NCI-H2171 treated with DMSO at 0.1 percent for 48 hours (cell line): ENCODE measurements at regions not wholly inside any gene's neighbourhood (a gene's known extent, or its start where the extent isn't known, plus 50 kb on each side); places are given as distances from the start of the nearest gene placed in this dataset.
"Not testable (repeated sequence)": the region's sequence is repeated elsewhere in the genome, so short reads cannot be mapped to it uniquely, and the experiment has no call there.

Source experiments
- DNase-seq: peaks from one replicate; lab custom pipeline; 2025; lab: John Stamatoyannopoulos, UW

DNA sequence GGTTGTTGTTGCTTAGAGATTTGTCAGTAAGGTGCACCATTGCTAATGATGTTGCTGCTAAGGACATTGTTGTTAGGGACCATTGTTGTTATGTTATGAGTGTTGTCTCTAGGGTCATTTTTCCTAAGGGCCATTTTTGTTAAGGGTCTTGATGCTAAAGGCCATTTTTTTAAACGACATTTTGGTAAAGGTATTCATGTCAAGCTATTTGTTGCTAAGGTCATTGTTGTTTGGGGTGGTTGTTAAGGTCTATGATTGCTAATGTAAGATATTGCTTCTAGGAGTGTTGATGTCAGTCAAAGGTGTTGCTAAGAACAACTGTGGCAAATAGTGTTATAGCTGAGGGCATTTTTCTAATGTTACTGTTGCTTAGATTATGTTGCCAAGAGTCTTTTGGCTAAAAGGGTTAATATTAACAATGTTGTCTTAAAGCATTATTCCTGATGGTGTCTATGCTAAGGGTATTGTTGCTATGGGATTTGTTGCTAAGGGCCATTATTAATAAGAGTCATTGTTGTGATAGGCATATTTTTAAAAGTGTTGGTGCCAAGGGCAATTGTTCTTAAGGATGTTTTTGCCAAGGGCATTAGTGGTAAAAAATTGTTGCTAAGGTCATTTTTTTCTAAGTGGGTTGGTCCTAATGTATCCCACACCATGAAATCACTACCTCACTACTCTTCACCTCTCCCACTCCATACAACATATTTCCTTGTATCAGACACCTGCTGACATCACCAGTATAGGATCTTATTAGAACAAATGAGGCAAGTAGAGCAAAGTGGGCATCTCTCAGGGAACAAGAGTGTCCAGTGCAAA is 56.2 kb downstream of the SPATA31A6 start:
- DNase-seq, result not testable (repeated sequence)

DNA sequence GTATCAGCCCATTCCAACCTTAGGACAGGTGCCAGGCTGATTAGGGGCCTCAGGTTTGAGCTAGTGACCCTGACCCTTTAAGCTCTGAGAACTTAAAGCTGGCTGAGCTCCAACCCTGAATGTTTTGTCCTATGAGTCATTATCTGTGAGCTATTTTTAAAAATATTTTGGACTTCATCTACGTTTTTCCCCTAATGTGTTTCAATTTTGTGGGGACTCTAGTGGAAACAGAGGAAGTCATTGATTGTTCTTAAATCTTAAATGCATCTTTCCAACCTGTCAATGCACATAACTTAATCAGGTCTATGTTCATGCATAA is 56.8 kb downstream of the SPATA31A6 start:
- not testable (repeated sequence) for DNase-seq

DNA sequence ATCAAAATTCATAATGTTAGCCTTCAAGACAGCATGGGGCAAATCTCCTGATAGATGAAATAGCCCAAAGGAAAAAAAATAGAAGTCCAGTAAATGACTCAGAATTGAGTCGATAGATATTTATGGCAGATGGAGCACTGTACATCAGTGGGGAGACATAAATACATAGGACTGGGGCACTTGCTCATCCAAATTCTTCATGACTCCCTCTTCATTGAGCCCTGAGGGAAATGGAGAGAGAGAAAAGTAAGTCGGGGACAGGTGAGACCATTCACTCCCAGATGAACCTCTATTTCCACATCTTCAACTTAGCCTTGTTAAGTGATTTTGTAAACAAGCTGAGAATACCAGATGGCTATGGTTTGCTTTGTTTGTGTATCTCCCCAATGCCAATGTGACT is 59.8 kb downstream of the SPATA31A6 start:
- peak; percentile 66 for DNase-seq

DNA sequence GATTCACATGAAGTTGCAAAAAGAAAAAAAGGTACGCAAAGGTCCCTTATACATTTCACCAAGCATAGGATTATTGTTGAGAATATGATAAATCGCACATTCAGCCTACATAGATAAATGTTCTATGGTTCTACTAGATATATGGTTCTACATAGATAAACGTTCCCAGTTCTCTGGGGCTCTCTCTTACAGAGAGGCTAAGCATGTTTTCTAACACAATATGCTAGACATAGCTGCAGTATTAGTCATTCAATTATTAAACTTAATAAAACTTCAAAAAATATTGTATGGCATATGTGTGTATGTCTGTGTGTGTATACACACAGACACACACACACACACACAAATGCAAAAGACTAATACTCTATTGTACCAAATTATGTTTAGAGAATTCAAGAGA is 60.4 kb downstream of the SPATA31A6 start:
- DNase-seq, result not testable (repeated sequence)

DNA sequence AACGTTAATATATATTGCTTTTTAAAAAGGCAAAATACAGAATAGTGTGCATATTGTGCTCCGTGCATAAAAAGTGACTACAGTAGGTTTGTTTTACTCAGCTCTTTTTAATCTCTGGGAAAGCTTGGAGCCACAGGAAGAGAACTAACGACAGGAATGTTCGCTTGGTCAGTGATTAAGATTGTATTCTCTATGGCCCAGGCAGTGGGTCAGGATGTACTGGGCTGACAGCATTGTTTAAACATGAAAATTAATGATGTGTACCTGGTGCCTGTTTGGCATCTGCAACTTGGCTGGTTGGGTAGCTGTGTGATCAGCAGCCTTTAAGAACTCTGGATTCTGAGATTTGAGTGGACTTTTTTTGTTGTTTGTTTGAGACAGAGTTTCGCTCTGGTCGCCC is 85.3 kb downstream of the SPATA31A6 start:
- DNase-seq, result not testable (repeated sequence)

DNA sequence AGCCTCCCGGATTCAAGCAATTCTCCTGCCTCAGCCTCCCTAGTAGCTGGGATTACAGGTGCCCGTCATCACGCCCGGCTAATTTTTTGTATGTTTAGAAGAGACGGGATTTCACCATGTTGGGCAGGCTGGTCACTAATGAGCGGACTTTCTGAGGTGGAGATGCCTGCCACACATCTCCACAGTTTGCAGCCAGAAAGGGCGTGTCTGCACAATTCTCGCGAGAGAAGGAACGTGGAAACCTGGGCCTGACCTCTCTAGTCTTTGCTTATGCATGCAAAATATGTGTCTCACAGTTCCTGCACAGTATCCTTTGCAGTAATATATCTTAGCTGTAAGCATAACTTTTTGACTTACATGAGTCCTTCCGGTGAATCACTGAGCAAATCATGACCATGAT is 85.7 kb downstream of the SPATA31A6 start:
- not testable (repeated sequence) for DNase-seq

DNA sequence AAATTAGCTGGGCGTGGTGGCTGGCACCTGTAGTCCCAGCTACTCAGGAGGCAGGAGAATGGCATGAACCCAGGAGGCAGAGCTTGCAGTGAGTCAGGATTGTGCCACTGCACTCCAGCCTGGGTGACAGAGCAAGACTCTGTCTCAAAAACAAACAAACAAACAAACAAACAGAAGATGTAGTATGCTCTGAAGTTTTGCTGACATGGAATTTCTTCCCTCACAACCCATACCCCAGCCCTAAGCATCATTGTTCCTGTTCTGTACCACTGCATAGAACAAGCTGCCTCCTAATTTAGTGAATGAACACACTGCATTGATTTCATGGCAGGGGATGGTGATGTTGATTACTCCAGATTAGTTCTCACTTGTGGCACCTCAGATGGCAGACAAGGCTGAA is 89.7 kb downstream of the SPATA31A6 start:
- not testable (repeated sequence) for DNase-seq

DNA sequence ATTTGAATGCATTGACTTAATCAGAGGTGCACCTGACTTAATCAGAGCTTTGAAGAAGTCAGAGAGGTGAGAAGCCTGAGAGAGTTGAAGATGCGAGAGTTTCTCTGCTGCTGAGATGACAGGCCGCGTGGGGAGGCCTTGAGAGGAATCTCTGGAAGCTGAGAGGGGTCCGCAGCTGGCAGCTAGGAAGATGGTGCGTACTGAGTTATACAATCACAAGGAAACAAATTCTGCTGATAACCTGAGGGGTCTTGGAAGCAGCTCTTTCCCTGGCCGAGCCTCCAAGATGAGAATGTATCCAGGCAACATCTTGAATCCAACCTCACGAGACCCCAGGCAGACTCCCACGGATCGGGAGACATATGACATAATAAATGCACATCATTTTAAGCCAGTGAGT is 91.7 kb downstream of the SPATA31A6 start:
- DNase-seq, result no peak

DNA sequence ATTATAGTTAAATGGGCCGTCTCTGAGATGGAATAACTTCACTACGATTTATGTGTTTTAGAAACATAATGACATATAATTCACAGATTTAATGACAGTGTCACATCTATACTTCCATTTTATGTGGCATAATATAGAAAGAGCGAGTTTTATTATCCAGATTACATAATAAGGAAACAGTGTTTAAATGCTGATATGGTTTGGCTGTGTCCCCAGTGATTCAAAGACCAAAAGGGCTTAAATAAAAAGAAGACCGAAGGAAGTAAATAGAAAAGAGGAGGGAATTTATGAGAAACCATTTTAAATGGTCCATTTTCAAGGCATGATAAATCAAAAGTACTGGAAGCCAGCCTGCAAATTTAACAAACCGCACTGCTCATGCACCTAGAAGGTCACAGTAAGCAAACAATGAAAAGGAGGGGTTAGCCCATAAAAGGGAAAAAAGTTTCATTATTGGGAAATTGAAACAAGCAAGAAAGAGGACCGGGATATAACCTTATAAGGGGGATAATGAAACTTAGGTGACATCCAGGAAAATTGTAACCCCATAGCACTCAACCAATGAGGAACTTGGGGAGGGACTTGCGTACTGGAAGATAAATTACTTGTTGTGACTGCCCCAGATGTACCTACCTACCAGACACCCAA is 99.2 kb downstream of the SPATA31A6 start:
- DNase-seq, result not testable (repeated sequence)

DNA sequence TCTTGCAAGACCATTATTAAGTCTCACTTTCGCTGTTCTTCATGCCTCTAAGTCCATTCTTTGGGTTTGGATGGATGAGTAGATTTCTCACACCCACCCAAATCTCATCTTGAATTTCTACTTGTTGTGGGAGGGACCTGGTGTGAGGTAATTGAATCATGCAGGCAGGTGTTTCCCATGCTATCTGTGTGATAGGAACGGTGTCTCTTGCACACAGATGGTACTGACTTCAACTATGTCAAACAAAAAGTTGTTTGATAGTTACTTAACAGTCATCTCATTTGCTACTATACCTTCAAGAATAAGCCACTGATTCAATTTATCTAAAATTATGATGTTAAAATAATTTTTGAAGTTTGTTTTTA is 99.7 kb downstream of the SPATA31A6 start:
- not testable (repeated sequence) for DNase-seq

DNA sequence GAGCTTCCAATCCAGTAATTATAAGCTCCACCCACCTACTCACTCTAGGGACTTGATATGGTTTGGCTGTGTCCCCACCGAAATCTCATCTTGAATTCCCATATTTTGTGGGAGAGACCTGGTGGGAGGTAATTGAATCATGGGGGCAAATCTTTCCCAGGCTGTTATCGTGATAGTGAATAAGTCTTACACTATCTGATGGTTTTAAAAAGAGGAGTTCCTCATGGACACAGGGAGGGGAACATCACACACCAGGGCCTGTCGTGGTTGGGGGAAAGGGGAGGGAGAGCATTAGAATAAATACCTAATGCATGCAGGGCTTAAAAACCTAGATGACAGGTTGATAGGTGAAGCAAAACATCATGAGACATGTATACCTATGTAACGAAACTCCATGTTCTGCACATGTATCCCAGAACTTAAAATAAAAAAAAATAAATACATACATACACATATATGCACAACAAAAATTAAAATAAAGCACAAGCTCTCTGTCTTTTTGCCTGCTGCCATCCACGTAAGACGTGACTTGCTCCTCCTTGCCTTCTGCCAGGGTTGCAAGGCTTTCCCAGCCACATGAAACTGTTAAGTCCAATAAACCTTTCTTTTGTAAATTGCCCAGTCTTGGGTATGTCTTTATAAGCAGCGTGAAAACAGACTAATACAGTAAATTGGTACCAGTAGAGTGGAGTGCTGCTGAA is 102.8 kb downstream of the SPATA31A6 start:
- not testable (repeated sequence) for DNase-seq

DNA sequence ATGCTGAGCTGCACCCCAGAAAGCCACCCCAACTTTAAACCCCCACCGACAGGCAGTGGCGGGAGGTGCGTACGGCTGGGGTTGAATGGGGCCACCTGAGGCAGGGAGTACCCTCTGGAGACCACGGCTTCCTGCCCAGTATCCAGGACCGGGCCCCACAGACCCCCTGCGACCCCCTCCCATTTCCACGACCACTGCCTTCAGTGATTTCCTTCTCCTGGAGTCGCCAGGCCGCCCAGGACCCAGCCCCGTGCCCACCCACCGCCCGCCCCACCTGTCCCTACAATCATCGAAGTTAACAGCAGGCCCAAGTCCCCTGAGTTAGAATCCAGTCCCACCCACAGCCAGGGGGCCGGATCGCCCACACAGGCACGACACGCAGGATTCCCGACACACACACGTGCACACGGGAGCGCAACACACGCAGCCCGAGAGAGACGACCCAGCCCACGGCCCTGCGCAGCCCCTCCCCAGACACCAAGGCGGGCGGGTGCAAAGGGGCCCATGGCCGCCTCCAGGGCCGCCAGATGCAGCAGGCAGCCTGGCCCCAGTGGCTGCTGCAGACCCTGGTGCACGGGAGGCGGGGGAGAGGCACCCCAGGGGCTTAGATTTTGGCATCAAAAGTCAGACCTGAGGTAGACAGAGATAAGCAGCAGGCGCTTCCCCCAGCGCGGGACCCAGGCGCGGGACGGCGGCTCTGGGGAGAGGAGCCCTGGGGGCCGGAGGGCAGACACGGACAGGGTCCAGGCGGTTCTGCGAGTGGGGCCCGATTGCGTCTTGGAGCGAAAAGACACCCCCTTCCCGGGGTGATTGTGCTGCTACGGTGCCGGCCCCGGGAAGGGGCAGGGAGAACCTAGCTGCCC is 104.8 kb downstream of the SPATA31A6 start:
- DNase-seq, result not testable (repeated sequence)

DNA sequence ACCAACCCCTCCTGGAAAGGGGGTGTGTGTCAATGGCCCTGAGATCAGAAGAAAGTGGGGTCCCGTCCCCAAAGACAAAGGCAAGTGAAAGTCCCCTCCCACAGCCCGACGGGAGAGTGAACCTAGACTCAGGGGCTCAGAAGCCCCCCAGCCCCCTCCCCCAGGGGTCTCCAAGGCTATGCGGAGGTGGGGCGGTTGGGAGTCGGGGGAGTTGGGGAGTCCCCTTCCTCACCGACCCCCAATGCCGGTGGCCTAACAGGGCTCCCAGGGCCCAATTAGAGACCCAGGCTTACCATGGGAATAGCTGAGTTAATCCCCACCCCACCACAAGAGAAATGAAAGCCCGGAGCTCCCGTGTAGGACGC is 105.4 kb downstream of the SPATA31A6 start:
- not testable (repeated sequence) for DNase-seq

DNA sequence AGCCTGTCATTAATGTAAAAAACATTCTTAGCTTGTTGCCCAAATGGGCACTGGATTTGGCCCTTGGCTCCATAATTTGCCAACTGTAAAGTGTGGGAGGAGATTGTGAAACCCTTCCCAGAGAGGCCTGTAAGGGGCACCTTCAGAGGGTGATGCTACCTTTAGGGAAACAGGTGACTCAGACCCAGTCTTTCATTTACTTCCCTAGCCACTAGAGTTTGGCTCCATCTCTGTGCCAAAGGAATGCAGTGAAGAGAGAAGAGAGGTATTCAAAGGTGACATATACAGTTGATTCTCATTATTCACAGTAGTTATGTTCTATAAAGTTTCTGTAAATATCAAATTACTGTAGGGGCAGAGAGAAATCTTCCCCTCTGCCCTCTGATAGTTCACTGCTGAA is 116.7 kb downstream of the SPATA31A6 start:
- not testable (repeated sequence) for DNase-seq

DNA sequence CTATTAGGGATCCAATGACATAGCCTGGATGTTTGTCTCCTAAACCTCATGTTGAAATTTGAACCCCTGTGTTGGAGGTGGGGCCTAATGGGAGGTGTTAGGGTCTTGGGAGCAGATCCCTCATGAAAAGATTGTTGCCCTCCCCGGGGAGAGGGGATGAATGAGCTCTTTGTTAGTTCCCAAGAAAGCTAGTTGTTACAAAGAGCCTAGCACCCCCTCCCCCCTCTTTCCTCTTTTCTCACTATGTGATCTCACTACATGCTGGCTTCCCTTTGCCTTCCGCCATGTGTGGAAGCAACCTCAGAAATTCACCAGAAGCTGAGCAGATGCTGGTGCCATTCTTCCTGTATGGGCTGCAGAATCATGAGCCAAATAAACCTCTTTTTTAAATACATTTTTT is 123.2 kb downstream of the SPATA31A6 start:
- DNase-seq, result not testable (repeated sequence)

DNA sequence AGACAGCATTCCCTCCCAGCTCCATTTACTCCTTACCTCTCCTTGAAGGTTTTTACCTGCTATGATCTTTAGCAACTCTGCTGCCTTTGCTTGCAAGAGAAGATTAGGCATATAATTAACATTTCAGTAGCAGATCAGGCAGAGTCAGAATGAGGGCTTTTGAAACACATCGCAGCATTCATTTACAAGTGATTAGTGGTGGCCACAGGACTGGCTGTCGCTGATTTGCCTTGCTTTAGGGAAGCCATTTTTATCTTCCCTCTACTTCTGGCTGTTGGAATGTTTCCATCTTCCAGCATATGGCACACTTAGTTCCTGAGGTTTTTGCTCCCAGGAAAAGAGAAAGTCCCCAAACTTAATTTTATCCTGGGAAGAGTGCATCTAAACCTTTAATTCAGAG is 124.0 kb downstream of the SPATA31A6 start:
- DNase-seq, result not testable (repeated sequence)

DNA sequence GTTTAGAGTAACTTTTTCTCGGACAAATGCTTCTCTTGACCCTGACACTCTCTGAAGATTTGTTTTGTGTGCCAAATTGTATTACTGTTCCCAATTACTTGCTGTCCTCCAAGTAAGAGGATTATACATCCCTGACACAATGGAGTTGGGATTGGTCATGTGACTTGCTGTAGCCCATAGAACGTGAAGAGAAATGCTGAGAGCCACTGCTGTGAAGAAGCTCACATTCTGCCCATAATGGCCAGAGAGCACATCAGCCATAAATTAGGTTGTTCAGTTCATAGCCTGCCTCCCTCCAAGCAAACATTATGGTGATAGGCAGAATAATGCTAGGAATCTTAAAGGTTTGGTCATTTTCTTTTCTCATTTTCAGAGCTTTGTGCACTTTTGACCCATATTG is 127.5 kb downstream of the SPATA31A6 start:
- not testable (repeated sequence) for DNase-seq

DNA sequence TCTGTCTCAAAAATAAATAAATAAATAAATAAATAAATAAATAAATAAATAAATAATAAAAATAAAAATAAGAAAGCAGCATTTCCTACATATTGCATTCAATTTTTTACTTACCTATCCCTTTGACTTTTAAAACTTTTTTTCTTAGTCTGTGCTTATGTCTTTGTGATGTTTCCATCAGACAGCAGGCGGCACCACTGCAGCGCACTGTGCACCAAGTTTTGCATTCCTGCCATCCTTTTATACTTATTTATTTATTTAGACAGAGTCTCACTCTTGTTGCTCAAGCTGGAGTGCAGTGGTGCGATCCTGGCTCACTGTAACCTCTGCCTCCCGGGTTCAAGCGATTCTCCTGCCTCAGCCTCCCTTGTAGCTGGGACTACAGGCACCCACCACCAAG is 132.6 kb downstream of the SPATA31A6 start:
- not testable (repeated sequence) for DNase-seq

DNA sequence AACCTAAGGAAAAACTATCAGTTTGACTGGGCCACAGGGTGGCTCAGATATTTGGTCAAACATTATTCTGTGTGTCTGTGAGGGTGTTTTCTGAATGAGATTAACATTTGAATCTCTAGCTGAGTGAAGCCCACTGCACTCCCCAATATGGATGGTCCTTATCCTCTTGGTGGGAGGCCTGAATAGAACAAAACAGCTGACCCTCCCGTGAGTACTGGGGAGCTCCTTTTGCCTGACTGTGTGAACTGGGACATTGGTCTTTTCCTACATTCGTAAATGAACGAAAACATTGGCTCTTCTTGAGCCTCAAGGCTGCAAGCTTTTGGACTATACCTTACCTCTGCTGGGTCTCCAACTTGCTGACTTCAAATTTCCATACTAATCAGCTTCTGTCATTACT is 134.2 kb downstream of the SPATA31A6 start:
- DNase-seq, result not testable (repeated sequence)

DNA sequence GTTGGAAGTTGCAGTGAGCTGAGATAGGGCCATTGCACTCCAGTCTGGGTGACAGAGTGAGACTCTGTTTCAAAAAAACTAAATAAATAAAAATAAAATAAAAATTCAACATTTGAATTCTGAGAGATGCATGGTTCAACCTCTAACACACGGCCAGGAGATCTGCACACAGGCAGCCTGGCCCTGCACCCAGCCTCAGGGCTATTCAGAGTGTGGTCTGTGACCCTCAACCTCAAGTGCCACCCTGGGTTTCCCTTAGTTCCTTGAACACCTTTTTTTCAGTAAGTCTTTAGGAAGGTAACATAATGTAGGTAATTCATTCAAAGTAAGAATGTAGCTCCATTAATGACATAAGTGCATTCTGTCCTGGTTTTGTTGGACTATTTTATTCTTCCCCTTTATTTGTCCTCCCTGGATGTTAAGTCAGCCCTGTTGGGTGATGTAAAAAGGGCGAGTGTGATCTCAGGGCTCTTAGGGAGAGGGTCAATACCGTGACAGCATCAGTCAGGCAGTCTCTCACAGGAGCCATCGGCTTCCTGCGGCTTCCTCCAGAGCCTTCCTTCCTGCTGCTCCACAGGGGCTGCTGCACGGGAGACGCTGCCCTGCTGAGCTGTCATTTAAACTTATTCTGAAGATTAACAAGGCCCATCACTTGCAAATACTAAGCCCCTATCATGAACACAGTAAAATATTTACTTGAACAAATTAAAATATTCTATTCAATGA is 139.8 kb downstream of the SPATA31A6 start:
- not testable (repeated sequence) for DNase-seq

DNA sequence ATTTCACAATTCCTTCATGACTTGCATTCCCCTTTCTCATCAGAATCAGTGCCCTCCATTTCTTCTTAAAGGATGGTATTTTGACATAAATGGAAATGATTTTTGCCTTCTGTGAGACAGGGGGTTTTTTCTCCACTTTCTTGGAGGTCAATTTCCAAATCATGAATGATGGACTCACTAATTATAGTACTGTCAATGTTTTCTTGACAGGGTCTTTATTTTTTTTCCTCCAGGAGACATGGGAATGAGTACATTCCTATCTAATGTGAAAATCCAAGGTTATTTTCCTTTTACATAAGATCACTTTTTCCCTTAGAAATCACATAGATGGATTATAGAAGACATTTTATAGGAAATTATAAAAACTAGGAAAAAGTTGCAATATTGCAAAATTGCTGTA is 141.7 kb downstream of the SPATA31A6 start:
- DNase-seq, result not testable (repeated sequence)
